SK-N-SH (cell line): ENCODE measurements at regions not wholly inside any gene's neighbourhood (a gene's known extent, or its start where the extent isn't known, plus 50 kb on each side); places are given as distances from the start of the nearest gene placed in this dataset.
A peak's percentile ranks its signal among the peaks of the same experiment; 100 is the strongest.

Source experiments
- CTCF ChIA-PET: fragments of 300-600, 350-600 bp; formaldehyde crosslinking; extraction: SDS; loops from one replicate; lab custom pipeline; 2021; lab: Yijun Ruan, JAX
- POLR2A ChIA-PET: fragments of 350-600 bp; sonication (Branson Sonifier 250); formaldehyde crosslinking; extraction: SDS; loops from one replicate; lab custom pipeline; 2020; ENCODE audit warnings: antibody characterized with exemption, inconsistent platforms; lab: Yijun Ruan, JAX
- DNase-seq: peaks from one replicate; pipeline ENCODE4 v3.0.0; 2012
- H2AFZ ChIP-seq: fragments of 200-600 bp; sonication (generic); 2 replicates; pipeline ENCODE4 v1.8.1; 2016; ENCODE audit warnings: antibody characterized with exemption, mild to moderate bottlenecking, low read depth
- H3F3A ChIP-seq: fragments of 200-600 bp; sonication (generic); replicated peaks from 2 replicates; pipeline ENCODE3; 2016; ENCODE audit warnings: antibody characterized with exemption, mild to moderate bottlenecking; ENCODE audit not compliant: insufficient read depth
- H3K27ac ChIP-seq, 2 experiments: fragments of 200-500 bp in 1 of 2; fragments of 200-600 bp in 1 of 2; sonication (Bioruptor generic) in 1 of 2; sonication (generic), shearing (Covaris generic) in 1 of 2; 2 replicates each; pipeline versions ENCODE4 v1.5.1 to v1.6.1; 2014 to 2016; ENCODE audit warnings: low read depth in 2 of 2, inconsistent platforms in 1 of 2, low read length in 1 of 2, mild to moderate bottlenecking in 1 of 2, mixed read lengths in 1 of 2
- H3K27me3 ChIP-seq: fragments of 200-600 bp; sonication (generic), shearing (Covaris generic); 2 replicates; pipeline ENCODE4 v1.6.1; 2016; ENCODE audit warnings: mixed run types; ENCODE audit not compliant: insufficient read depth
- H3K36me3 ChIP-seq, 2 experiments: fragments of 200-500 bp in 1 of 2; fragments of 200-600 bp in 1 of 2; sonication (Bioruptor generic) in 1 of 2; sonication (generic) in 1 of 2; replicated peaks in 1 of 2; 2 replicates each; pipeline versions ENCODE3 to v1.5.1; 2014 to 2016; ENCODE audit warnings: low read length in 1 of 2, mild to moderate bottlenecking in 1 of 2; ENCODE audit not compliant: insufficient read depth in 2 of 2, control insufficient read depth in 1 of 2
- H3K4me1 ChIP-seq, 2 experiments: fragments of 200-500 bp in 1 of 2; fragments of 200-600 bp in 1 of 2; sonication (Bioruptor generic) in 1 of 2; sonication (generic), shearing (Covaris generic) in 1 of 2; 2 replicates each; pipeline versions ENCODE4 v1.5.1 to v1.6.1; 2014 to 2016; ENCODE audit warnings: low read depth in 1 of 2, low read length in 1 of 2, mixed run types in 1 of 2; ENCODE audit not compliant: insufficient read depth in 2 of 2, control insufficient read depth in 1 of 2
- H3K4me2 ChIP-seq: fragments of 200-600 bp; sonication (generic), shearing (Covaris generic); 2 replicates; pipeline ENCODE4 v1.6.1; 2017; ENCODE audit warnings: mixed run types
- H3K4me3 ChIP-seq, 2 experiments: fragments of 200-500 bp in 1 of 2; fragments of 200-600 bp in 1 of 2; sonication (Bioruptor generic) in 1 of 2; sonication (generic), shearing (Covaris generic) in 1 of 2; 2 replicates each; pipeline versions ENCODE4 v1.5.1 to v1.8.1; 2014 to 2016; ENCODE audit warnings: low read depth in 2 of 2, inconsistent platforms in 1 of 2, low read length in 1 of 2, mild to moderate bottlenecking in 1 of 2, mixed read lengths in 1 of 2, moderate library complexity in 1 of 2
- H3K79me2 ChIP-seq: fragments of 200-600 bp; sonication (generic); 2 replicates; pipeline ENCODE4 v1.8.1; 2017; ENCODE audit warnings: mild to moderate bottlenecking; ENCODE audit not compliant: insufficient read depth
- H3K9ac ChIP-seq: fragments of 200-600 bp; sonication (generic); 2 replicates; pipeline ENCODE4 v1.6.1; 2017; ENCODE audit warnings: mixed run types
- H3K9me2 ChIP-seq: fragments of 200-600 bp; sonication (generic); 2 replicates; pipeline ENCODE4 v1.6.1; 2017; ENCODE audit warnings: mixed run types
- H3K9me3 ChIP-seq: fragments of 200-600 bp; sonication (generic); 2 replicates; pipeline ENCODE4 v1.6.1; 2017; ENCODE audit warnings: mixed run types, mild to moderate bottlenecking, moderate library complexity
- H4K20me1 ChIP-seq: fragments of 200-600 bp; sonication (generic); 2 replicates; pipeline ENCODE4 v1.6.1; 2017; ENCODE audit warnings: mild to moderate bottlenecking, mixed run types; ENCODE audit not compliant: insufficient read depth
- ELF1 ChIP-seq: IDR thresholded peaks from 2 replicates; pipeline ENCODE4 v1.4.0; 2012
- EP300 ChIP-seq, 2 experiments: IDR thresholded peaks; 2 replicates each; pipeline versions ENCODE4 v1.4.0 to v1.6.1; 2012; ENCODE audit warnings: borderline replicate concordance in 1 of 2, low read depth in 1 of 2, low read length in 1 of 2
- EZH2phosphoT487 ChIP-seq: fragments of 200-600 bp; sonication (generic); IDR thresholded peaks from 2 replicates; pipeline ENCODE4 v1.6.1; 2017; ENCODE audit warnings: low read depth, mixed run types, mild to moderate bottlenecking, antibody characterized with exemption, moderate library complexity, borderline replicate concordance
- FOSL2 ChIP-seq: IDR thresholded peaks from 2 replicates; pipeline ENCODE4 v1.4.0; 2012; ENCODE audit warnings: low read depth, mild to moderate bottlenecking, moderate library complexity, borderline replicate concordance
- FOXJ3 ChIP-seq: sonication (generic); formaldehyde crosslinking; IDR thresholded peaks from 2 replicates; pipeline ENCODE4 v1.5.1; 2020; ENCODE audit warnings: mild to moderate bottlenecking, missing genetic modification reagents
- FOXM1 ChIP-seq: IDR thresholded peaks from 2 replicates; pipeline ENCODE4 v1.4.0; 2012; ENCODE audit warnings: low read depth, mild to moderate bottlenecking
- GABPA ChIP-seq: IDR thresholded peaks from 2 replicates; pipeline ENCODE4 v1.4.0; 2012; ENCODE audit warnings: low read depth, mild to moderate bottlenecking
- GATA2 ChIP-seq: sonication (generic); formaldehyde crosslinking; IDR thresholded peaks from 2 replicates; pipeline ENCODE4 v1.5.0; 2020; ENCODE audit warnings: mild to moderate bottlenecking, missing genetic modification reagents
- JUND ChIP-seq: IDR thresholded peaks from 2 replicates; pipeline ENCODE4 v1.4.0; 2012
- MAX ChIP-seq: IDR thresholded peaks from 2 replicates; pipeline ENCODE4 v1.4.0; 2012; ENCODE audit warnings: low read depth
- NFIC ChIP-seq: IDR thresholded peaks from 2 replicates; pipeline ENCODE4 v1.4.0; 2012; ENCODE audit warnings: borderline replicate concordance
- PBX3 ChIP-seq: IDR thresholded peaks from 2 replicates; pipeline ENCODE4; 2012
- POLR2AphosphoS5 ChIP-seq: IDR thresholded peaks from 2 replicates; pipeline ENCODE4 v1.6.1; 2012; ENCODE audit warnings: low read depth, low read length
- RAD21 ChIP-seq: IDR thresholded peaks from 2 replicates; pipeline ENCODE4 v1.6.1; 2012; ENCODE audit warnings: mild to moderate bottlenecking, low read length
- RXRA ChIP-seq: IDR thresholded peaks from 2 replicates; pipeline ENCODE4 v1.4.0; 2012; ENCODE audit warnings: low read depth, mild to moderate bottlenecking, borderline replicate concordance
- SIN3A ChIP-seq: IDR thresholded peaks from 2 replicates; pipeline ENCODE4 v1.6.1; 2012; ENCODE audit warnings: low read depth, mild to moderate bottlenecking, low read length, moderate library complexity, borderline replicate concordance
- SMC3 ChIP-seq: IDR thresholded peaks from 2 replicates; pipeline ENCODE4 v1.6.1; 2012; ENCODE audit warnings: low read depth, low read length, improper control_type of control experiment
- TAF1 ChIP-seq: IDR thresholded peaks from 2 replicates; pipeline ENCODE4 v1.6.1; 2012; ENCODE audit warnings: low read depth, mild to moderate bottlenecking, low read length, moderate library complexity, borderline replicate concordance
- TCF12 ChIP-seq: IDR thresholded peaks from 2 replicates; pipeline ENCODE4 v1.4.0; 2012
- TEAD4 ChIP-seq: IDR thresholded peaks from 2 replicates; pipeline ENCODE4 v1.4.0; 2012; ENCODE audit warnings: mild to moderate bottlenecking, borderline replicate concordance; ENCODE audit not compliant: insufficient read depth
- USF2 ChIP-seq: fragments of 150-350 bp; IDR thresholded peaks from 2 replicates; pipeline ENCODE4 v1.6.1; 2017; ENCODE audit warnings: antibody characterized with exemption, low read length, low read depth, borderline replicate concordance
- ZBTB33 ChIP-seq: IDR thresholded peaks from 2 replicates; pipeline ENCODE4 v1.4.0; 2012; ENCODE audit warnings: low read depth, borderline replicate concordance
- WGBS: methylation state at CpG from one replicate; pipeline ENCODE4 v1.1.6; 2017; ENCODE audit warnings: low lambda C conversion rate; 5-methylcytosine and 5-hydroxymethylcytosine counted together
- TF ChIP-seq, protein P1 (sequence below): IDR thresholded peaks from 2 replicates; pipeline ENCODE4 v1.4.0; 2012; ENCODE audit warnings: low read depth, borderline replicate concordance
- TF ChIP-seq, protein P2 (sequence below): fragments of 150-350 bp; IDR thresholded peaks from 2 replicates; pipeline ENCODE4 v1.6.1; 2016; ENCODE audit warnings: mild to moderate bottlenecking, low read depth, low read length

GRCh38 chr5:158382473-158382872 is 523.5 kb upstream of the CLINT1 start:
- ChIA-PET POLR2A (no interaction called here), CTCF (no interaction called here)
- Histone ChIP-seq H3K9ac (peak overlapping the region; percentile 37; the same call in 1 of the 2 replicates), H3K9me2 (no peaks in the 10 kb centered on the region), H3K27ac (peak overlapping the region in 1 of 2 experiments; percentile 93; a peak in 3 of 4 replicates), H3K9me3 (no peaks in the 10 kb centered on the region), H3F3A (peaks cover 36% of the 10 kb centered on the region), H3K4me2 (peak overlapping the region; percentile 52), H3K4me1 (peaks cover 4 to 23% of the 10 kb centered on the region in 2 experiments), H4K20me1 (no peaks in the 10 kb centered on the region), H3K79me2 (no peaks in the 10 kb centered on the region), H3K36me3 (no peaks in the 10 kb centered on the region), H3K4me3 (no peak overlapping the region), H3K27me3 (no peaks in the 10 kb centered on the region), H2AFZ (no peak overlapping the region)
- 4% methylated on average over 2 of the region's 2 CpGs for WGBS
- peak; percentile 88 for TF ChIP-seq TCF12
- peak; percentile 70 for TF ChIP-seq TEAD4
- no peak; the same call in 1 of the 2 replicates for TF ChIP-seq RAD21
- peak; percentile 79 for TF ChIP-seq PBX3
- peak; percentile 56; the same call in 1 of the 2 replicates for TF ChIP-seq SIN3A
- TF ChIP-seq ZBTB33: peak; percentile 73; the same call in 1 of the 2 replicates
- TF ChIP-seq SMC3: no peak
- no peak for TF ChIP-seq GATA2 (CRISPR knock-in tag)
- peak in 1 of 2 experiments; percentile 91; a peak in 2 of 4 replicates for TF ChIP-seq EP300 (IDR thresholded peaks at IDR 0.05; ENCODE audit: borderline replicate concordance in 1 of 2, low read depth in 1 of 2, low read length in 1 of 2)
- no peak for TF ChIP-seq ELF1
- TF ChIP-seq GABPA: no peak
- TF ChIP-seq MAX: peak; percentile 80
- TF ChIP-seq EZH2phosphoT487: no peak
- TF ChIP-seq FOSL2: peak; percentile 100
- TF ChIP-seq JUND: peak; percentile 99
- no peak for TF ChIP-seq TAF1
- TF ChIP-seq, protein P1, sequence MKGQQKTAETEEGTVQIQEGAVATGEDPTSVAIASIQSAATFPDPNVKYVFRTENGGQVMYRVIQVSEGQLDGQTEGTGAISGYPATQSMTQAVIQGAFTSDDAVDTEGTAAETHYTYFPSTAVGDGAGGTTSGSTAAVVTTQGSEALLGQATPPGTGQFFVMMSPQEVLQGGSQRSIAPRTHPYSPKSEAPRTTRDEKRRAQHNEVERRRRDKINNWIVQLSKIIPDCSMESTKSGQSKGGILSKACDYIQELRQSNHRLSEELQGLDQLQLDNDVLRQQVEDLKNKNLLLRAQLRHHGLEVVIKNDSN: no peak
- no peak for TF ChIP-seq FOXJ3
- no peak for TF ChIP-seq USF2
- peak; percentile 92 for TF ChIP-seq NFIC
- TF ChIP-seq, protein P2, sequence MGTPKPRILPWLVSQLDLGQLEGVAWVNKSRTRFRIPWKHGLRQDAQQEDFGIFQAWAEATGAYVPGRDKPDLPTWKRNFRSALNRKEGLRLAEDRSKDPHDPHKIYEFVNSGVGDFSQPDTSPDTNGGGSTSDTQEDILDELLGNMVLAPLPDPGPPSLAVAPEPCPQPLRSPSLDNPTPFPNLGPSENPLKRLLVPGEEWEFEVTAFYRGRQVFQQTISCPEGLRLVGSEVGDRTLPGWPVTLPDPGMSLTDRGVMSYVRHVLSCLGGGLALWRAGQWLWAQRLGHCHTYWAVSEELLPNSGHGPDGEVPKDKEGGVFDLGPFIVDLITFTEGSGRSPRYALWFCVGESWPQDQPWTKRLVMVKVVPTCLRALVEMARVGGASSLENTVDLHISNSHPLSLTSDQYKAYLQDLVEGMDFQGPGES: no peak
- peak; percentile 77; the same call in 1 of the 2 replicates for TF ChIP-seq RXRA
- 0 out of 2 replicates have a peak, but pooled peaks have one; percentile 18 for TF ChIP-seq FOXM1
- peak; percentile 51; the same call in 1 of the 2 replicates for TF ChIP-seq POLR2AphosphoS5
- no peak for DNase-seq
